Neural progenitor cell (in vitro differentiated cells): ENCODE measurements at regions not wholly inside any gene's neighbourhood (a gene's known extent, or its start where the extent isn't known, plus 50 kb on each side); places are given as distances from the start of the nearest gene placed in this dataset.

Experiments
- DNase-seq: peaks from one replicate; pipeline ENCODE4 v3.0.0-alpha.2; 2016; ENCODE audit warnings: low spot score
- H2AFZ ChIP-seq: fragments of 200-600 bp; sonication (generic); replicated peaks from 2 replicates; pipeline ENCODE4 v1.6.1; 2016; ENCODE audit warnings: antibody characterized with exemption
- H3F3A ChIP-seq: fragments of 200-600 bp; sonication (generic); 2 replicates; pipeline ENCODE4 v1.6.1; 2016; ENCODE audit warnings: antibody characterized with exemption, low read depth
- H3K27ac ChIP-seq: fragments of 200-600 bp; sonication (generic); 2 replicates; pipeline ENCODE4 v1.5.1; 2016; ENCODE audit warnings: mild to moderate bottlenecking
- H3K27me3 ChIP-seq: fragments of 200-600 bp; sonication (generic); 2 replicates; pipeline ENCODE4 v1.6.1; 2016; ENCODE audit warnings: mild to moderate bottlenecking, moderate library complexity
- H3K36me3 ChIP-seq: fragments of 200-600 bp; sonication (generic); 2 replicates; pipeline ENCODE4 v1.5.1; 2016
- H3K4me1 ChIP-seq: fragments of 200-600 bp; sonication (generic); 2 replicates; pipeline ENCODE4 v1.6.1; 2016; ENCODE audit warnings: mixed run types
- H3K4me2 ChIP-seq: fragments of 200-600 bp; sonication (generic); 2 replicates; pipeline ENCODE4 v1.6.1; 2016
- H3K4me3 ChIP-seq: fragments of 200-600 bp; sonication (generic); 2 replicates; pipeline ENCODE4 v1.5.1; 2016
- H3K79me2 ChIP-seq: fragments of 200-600 bp; sonication (generic); 2 replicates; pipeline ENCODE4 v1.6.1; 2016; ENCODE audit warnings: low read depth
- H3K9ac ChIP-seq: fragments of 200-600 bp; sonication (generic); 2 replicates; pipeline ENCODE4 v1.6.1; 2016
- H3K9me3 ChIP-seq: fragments of 200-600 bp; sonication (generic); 2 replicates; pipeline ENCODE4 v1.5.1; 2016; ENCODE audit warnings: low read depth
- H4K20me1 ChIP-seq: fragments of 200-600 bp; sonication (generic); 2 replicates; pipeline ENCODE4 v1.6.1; 2016; ENCODE audit warnings: low read depth
- H3K27ac Mint-ChIP-seq: 3 replicates; pipeline ENCODE4 v1.8.0; 2021; ENCODE audit warnings: mixed read lengths
- H3K27me3 Mint-ChIP-seq: 2 replicates; pipeline ENCODE4 v1.8.0; 2022; ENCODE audit warnings: low read depth, mild to moderate bottlenecking, inconsistent platforms, moderate library complexity, mixed read lengths; ENCODE audit not compliant: insufficient read depth
- H3K36me3 Mint-ChIP-seq: 3 replicates; pipeline ENCODE4 v1.8.0; 2021; ENCODE audit warnings: mixed read lengths
- H3K4me1 Mint-ChIP-seq: 3 replicates; pipeline ENCODE4 v1.8.0; 2021; ENCODE audit warnings: mixed read lengths
- H3K4me3 Mint-ChIP-seq: 3 replicates; pipeline ENCODE4 v1.8.0; 2021; ENCODE audit warnings: mild to moderate bottlenecking, moderate library complexity, mixed read lengths
- H3K9me3 Mint-ChIP-seq: 3 replicates; pipeline ENCODE4 v1.8.0; 2020; ENCODE audit warnings: mixed read lengths
- CTCF ChIP-seq: fragments of 200-600 bp; sonication (generic); IDR thresholded peaks from 2 replicates; pipeline ENCODE4 v1.5.1; 2017; ENCODE audit warnings: antibody characterized with exemption, mild to moderate bottlenecking
- EZH2 ChIP-seq: fragments of 200-600 bp; sonication (generic); IDR thresholded peaks from 2 replicates; pipeline ENCODE4 v1.6.1; 2017; ENCODE audit warnings: antibody characterized with exemption, mild to moderate bottlenecking, moderate library complexity
- EZH2phosphoT487 ChIP-seq: fragments of 200-600 bp; sonication (generic); IDR thresholded peaks from 2 replicates; pipeline ENCODE4 v1.6.1; 2017; ENCODE audit warnings: antibody characterized with exemption

- Histone ChIP-seq H3K4me3 (no peak overlapping the region), H3K36me3 (no peaks in the 10 kb centered on the region), H2AFZ (no peak overlapping the region), H3K27ac (no peak overlapping the region), H3K9me3 (peaks cover 4% of the 10 kb centered on the region), H4K20me1 (no peaks in the 10 kb centered on the region), H3K79me2 (no peaks in the 10 kb centered on the region), H3K4me2 (no peak overlapping the region), H3K4me1 (peaks cover under 1% of the 10 kb centered on the region), H3F3A (no peaks in the 10 kb centered on the region), H3K27me3 (no peaks in the 10 kb centered on the region), H3K9ac (no peak overlapping the region)
- TF ChIP-seq EZH2phosphoT487 (no peak), EZH2 (no peak), CTCF (no peak)
- Mint-ChIP-seq H3K27ac (no peak overlapping the region), H3K4me1 (peaks cover 7% of the 10 kb centered on the region), H3K36me3 (no peaks in the 10 kb centered on the region), H3K27me3 (peaks cover 3% of the 10 kb centered on the region), H3K9me3 (no peaks in the 10 kb centered on the region), H3K4me3 (no peak overlapping the region)
- DNase-seq = no peak
These were observed 569.3 kb downstream of the MIAT start for GRCh38 chr22:27226666-27227065.

- Histone ChIP-seq H4K20me1 (no peaks in the 10 kb centered on the region), H3K27ac (no peak overlapping the region), H3K36me3 (no peaks in the 10 kb centered on the region), H3K9ac (no peak overlapping the region), H3K4me2 (no peak overlapping the region), H3K4me1 (peaks cover 3% of the 10 kb centered on the region), H3K9me3 (peaks cover 4% of the 10 kb centered on the region), H3K4me3 (no peak overlapping the region), H3K27me3 (no peaks in the 10 kb centered on the region), H3F3A (no peaks in the 10 kb centered on the region), H3K79me2 (no peaks in the 10 kb centered on the region), H2AFZ (no peak overlapping the region)
- H3K27ac Mint-ChIP-seq = no peak overlapping the region
- DNase-seq = no peak
- no peak overlapping the region for H3K4me3 Mint-ChIP-seq
- no peaks in the 10 kb centered on the region for H3K9me3 Mint-ChIP-seq
- H3K36me3 Mint-ChIP-seq = no peaks in the 10 kb centered on the region
- peaks cover 3% of the 10 kb centered on the region for H3K27me3 Mint-ChIP-seq
- H3K4me1 Mint-ChIP-seq = peaks cover 7% of the 10 kb centered on the region
- TF ChIP-seq CTCF = no peak
- TF ChIP-seq EZH2 = no peak
- no peak for TF ChIP-seq EZH2phosphoT487
These were observed 571.4 kb downstream of the MIAT start for GRCh38 chr22:27228771-27229170.

GRCh38 chr22:27230189-27230588 lies 571.4 kb downstream of the MN1 start:
- no peaks in the 10 kb centered on the region for H4K20me1 ChIP-seq
- TF ChIP-seq CTCF = no peak
- TF ChIP-seq EZH2phosphoT487 = no peak
- TF ChIP-seq EZH2 = no peak
- H3K9ac ChIP-seq = no peak overlapping the region
- no peak overlapping the region for H3K27ac ChIP-seq
- no peaks in the 10 kb centered on the region for H3K9me3 Mint-ChIP-seq
- H3K9me3 ChIP-seq = peaks cover 4% of the 10 kb centered on the region
- peaks cover 3% of the 10 kb centered on the region for H3K27me3 Mint-ChIP-seq
- no peaks in the 10 kb centered on the region for H3K36me3 Mint-ChIP-seq
- H3K4me3 Mint-ChIP-seq = no peak overlapping the region
- H3F3A ChIP-seq = no peaks in the 10 kb centered on the region
- no peaks in the 10 kb centered on the region for H3K27me3 ChIP-seq
- H3K4me3 ChIP-seq = no peak overlapping the region
- H3K36me3 ChIP-seq = no peaks in the 10 kb centered on the region
- no peak for DNase-seq
- peaks cover 3% of the 10 kb centered on the region for H3K4me1 ChIP-seq
- H3K27ac Mint-ChIP-seq = no peak overlapping the region
- H2AFZ ChIP-seq = no peak overlapping the region
- H3K4me2 ChIP-seq = no peak overlapping the region
- no peaks in the 10 kb centered on the region for H3K79me2 ChIP-seq
- peaks cover 4% of the 10 kb centered on the region for H3K4me1 Mint-ChIP-seq
